HG03520 (cell line): ENCODE measurements at regions not wholly inside any gene's neighbourhood (a gene's known extent, or its start where the extent isn't known, plus 50 kb on each side); places are given as distances from the start of the nearest gene placed in this dataset.

Experiments used
- ATAC-seq: cut with Tn5 transposase; IDR thresholded peaks from one replicate; pipeline ENCODE4 v1.9.1; 2021; ENCODE audit warnings: mild to moderate bottlenecking, moderate library complexity; ENCODE audit not compliant: unreplicated experiment

DNA sequence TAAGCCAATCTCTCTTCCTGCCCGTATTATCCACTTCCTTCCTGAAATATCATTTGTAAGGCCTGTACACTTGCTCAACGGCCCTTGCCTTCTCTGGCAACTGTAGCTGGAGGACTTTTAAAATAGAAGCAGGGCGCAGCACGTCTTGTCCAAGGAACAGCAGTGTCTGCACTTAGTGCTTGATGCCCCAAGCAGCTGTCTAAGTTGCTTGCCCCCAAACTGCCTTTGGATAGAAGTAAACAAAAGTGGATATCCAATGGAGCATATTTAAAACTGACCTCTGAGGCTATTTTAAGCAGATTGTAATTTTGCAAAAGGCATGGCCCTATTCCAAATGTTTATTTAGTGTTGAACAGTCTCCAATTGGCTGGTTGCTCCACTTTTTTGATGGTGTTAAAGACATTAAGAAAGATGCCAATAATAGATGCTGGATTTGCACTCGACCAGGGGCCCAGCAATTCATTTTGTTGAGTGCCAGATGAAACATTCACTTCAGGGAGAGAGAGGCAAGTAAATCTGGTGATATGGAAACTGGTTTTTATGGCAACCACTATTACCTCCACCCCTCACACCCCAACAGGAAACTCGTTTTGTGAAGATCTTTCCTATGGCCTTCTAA lies 526.8 kb upstream of the TBL1XR1 start:
- no peak for ATAC-seq

- ATAC-seq: no peak
Observed at GRCh38 chr3:177725165-177725564, 527.9 kb upstream of the TBL1XR1 start.

- ATAC-seq: no peak
Observed at GRCh38 chr3:177726807-177727206, 529.5 kb upstream of the TBL1XR1 start.

DNA sequence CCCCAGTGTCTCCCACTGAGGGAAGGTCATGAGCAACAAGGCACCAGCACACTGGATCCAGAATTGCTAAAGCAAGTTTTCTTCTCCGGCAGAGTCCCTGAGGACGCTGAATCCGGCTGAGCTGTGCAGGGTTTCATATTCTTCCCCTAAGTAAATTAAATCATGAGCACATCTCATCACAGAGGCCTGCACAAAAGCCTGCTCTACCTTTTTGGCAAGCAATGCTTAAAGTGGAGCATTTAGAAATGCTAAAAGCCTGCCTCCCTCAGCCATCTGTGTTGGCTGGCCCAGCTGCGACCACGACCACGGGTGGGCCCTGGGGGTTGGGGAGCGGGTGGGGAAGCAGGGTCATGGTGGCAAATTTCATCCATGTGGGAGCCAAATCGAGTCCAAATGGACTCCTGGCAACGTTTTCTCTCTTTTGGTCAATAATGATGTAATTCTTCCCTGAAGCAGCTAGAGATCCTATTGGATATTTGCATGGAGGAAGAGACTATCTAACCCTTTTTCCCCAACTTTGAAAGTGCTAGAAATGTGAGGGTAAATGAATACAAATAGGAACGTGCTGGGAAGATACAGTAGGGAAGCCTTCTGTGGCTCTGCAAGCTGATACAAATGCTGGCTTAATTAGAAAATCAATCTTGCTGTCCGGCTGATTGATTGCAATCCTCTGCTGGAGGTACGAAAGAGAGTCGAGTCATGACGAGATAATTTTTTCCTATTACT lies 532.8 kb upstream of the TBL1XR1 start:
- ATAC-seq: no peak

DNA sequence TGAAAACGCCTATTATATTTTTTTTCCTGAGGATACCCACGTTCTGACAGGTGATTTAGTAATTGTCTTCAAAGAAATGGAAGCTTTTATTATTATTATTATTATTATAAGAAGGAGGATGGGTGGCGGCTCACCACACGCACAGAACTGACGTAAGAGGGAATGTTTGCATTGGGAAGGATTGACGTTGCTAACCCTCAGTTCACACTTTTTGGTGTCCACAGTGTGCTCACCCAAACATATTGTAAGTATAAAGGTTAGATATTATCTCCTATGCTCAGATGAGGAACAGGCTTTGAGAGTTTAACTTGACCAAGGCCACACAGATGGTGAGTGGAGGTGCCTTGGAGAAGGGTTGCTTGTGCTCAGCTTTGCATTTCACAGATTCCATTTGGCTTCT lies 533.5 kb upstream of the TBL1XR1 start:
- no peak for ATAC-seq

DNA sequence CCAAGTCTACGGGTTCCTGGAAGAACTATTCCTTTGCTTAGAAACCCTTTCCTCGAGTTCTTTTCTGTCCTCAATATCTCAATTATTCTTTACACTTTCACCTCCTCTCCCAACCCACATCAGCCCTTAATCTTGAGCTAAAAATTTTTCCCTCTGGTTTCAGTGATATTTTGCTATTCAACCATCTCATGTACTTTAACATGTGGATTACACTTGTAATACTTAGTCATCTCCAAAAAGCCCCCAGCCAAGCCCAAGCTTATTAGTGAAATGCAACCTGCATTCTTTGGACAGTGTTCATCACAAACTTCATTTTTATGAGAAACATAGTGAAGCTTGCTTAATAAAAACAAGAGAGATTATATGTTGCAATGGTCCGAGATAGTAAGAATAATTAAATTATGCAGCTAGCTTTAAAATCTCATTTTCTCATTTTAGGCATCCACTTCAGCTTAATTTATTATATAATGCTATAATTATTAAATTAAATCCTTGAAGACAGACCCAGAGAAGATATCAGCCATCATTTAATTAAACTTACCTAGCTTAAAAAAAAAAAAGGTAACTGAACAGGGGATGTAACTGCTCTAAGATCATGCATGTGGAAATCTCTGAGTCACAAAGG lies 534.5 kb upstream of the TBL1XR1 start:
- ATAC-seq: no peak

GRCh38 chr3:177733233-177733632 lies 536.0 kb upstream of the TBL1XR1 start:
- no peak for ATAC-seq

- ATAC-seq: no peak
Observed at GRCh38 chr3:177733936-177734335, 536.7 kb upstream of the TBL1XR1 start.

GRCh38 chr3:177735431-177735830 lies 538.1 kb upstream of the TBL1XR1 start:
- no peak for ATAC-seq

DNA sequence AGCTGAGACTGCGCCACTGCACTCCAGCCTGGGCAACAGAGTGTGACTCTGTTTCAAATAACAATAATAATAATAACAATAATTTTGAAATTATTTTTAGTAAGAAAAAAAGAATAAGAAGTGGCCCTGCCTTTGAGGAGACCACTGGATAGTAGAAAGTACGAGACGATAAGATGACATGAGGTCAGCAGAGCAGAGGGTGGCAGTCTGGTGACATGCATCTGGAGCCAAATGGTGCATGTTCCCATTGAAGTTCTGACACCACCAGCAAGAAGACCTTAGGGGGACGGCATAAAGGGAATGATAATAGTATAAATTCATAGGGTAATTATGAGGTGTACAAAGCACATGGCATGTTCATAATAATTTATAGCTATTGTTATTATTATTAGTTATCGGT lies 542.2 kb upstream of the TBL1XR1 start:
- no peak for ATAC-seq

- no peak for ATAC-seq
Observed at GRCh38 chr3:177740254-177740653, 543.0 kb upstream of the TBL1XR1 start.

DNA sequence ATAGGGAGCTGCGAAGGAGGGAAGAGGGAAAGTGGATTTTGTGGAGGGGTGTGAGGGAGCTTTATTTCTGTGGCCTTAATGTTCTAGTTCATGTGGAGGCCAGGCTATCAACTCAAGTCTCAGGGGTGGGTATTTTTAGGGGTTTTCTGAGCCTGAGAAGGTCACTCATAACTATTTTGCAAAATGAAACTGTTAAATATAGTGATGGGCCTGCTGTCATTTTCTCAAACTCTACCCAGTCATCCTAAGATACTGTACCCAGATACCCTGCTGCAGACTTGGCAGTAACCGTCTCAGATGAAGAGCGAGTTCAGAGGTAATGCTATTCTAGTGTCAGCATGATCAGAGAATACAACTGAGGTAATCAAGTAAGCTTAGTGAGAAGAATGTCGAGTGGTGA lies 545.0 kb upstream of the TBL1XR1 start:
- ATAC-seq: peak; percentile 52

DNA sequence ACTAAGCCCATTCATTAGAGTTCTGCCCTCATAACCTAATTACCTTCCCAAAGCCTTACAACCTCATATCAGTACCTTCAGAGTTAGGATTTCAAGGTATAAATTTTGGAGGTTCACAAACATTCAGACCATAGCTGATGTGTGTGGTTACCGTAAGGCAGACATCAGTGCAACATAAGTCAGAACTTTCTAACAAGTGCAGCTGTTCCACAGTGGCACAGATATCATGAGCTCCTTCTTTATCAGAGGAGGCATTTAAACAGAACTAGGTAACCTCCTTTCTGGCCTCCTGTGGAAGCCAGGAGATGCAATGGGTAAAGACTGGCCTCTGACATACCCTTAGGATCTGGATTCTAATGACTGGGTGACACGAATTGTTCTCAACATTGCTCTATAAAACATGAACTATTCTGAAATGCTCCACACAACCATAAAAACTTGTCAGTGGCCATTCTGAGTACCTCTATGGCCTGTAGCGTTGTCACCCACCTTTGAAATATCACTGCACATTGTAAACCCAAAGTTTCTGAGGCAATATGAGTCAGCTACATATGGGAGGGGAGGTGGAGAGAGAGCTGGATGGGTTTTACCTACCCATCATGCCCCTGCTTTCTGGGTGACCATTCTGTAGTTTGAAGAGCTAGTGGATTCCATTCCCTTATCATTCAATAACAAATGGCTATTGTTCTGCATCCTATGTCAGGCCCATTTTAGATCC lies 546.0 kb upstream of the TBL1XR1 start:
- no peak for ATAC-seq

GRCh38 chr3:177744873-177745606 lies 547.8 kb upstream of the TBL1XR1 start:
- ATAC-seq: no peak

GRCh38 chr3:177745607-177746005 lies 548.3 kb upstream of the TBL1XR1 start:
- no peak for ATAC-seq

DNA sequence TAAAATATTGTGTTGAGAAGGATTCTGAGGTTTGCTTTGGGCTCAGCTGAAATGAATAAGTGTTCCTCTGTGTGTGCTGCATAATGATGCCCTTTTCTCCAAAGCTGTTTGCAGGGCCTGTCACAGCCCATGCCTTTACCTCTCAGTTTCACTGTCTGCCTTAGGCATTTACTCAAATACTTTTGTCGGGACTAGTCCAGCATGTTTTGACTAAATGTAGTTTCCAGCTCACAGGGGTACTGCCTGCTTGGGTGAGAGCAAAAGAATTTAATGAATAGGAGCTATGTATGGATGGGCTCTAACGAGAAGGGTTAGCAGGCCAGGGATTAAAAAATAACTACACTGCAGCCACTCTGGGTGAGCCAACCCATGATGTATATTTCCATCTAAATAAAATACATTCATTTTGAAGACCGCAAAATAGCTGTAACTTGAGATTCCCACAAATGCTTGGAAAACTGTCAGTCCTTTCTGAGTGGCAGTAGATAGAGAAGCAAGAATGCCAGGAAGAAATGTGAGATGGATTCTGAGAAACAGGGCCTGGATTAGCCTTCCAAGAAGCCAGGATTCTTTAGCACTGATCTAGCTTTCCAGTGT lies 549.2 kb upstream of the TBL1XR1 start:
- ATAC-seq: no peak

- no peak for ATAC-seq
Observed at GRCh38 chr3:177749836-177750235, 552.6 kb upstream of the TBL1XR1 start.

DNA sequence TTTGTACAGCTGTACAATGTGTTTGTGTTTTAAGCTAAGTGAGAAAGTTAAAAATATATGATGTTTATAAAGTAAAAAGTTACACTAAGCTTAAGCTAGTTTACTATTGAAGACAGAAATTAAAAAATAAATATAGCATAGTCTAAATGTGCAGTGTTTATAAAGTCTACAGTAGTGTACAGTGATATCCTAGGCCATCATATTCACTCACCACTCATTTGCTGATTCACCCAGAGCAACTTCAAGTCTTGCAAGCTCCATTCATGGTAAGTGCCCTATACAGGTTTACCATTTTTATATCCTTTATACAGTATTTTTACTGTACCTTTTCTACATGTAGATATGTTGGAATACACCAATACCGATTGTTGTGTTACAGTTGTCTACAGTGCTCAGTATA lies 553.2 kb upstream of the TBL1XR1 start:
- ATAC-seq: no peak

GRCh38 chr3:177751770-177752169 lies 554.5 kb upstream of the TBL1XR1 start:
- no peak for ATAC-seq

DNA sequence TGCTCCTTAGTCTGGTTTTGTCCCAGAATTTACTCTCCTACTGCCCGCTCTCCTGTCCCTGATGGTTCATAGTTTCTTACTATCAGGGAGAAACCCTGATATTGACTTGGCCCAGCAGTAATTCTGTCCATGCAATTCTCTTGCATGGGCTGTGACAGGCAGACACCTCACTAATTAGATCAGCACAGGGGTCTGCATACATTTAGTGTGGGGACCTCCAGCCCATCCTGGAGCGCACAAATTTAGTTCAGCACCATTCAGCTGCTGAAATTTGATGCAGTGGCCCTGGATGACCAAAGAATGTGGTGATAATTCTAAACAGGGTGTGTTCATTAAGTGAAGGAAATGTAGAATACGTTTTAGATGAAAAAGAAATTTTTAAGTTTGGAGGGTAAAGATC lies 555.5 kb upstream of the TBL1XR1 start:
- ATAC-seq: no peak
